K562 (cell line): ENCODE measurements at regions not wholly inside any gene's neighbourhood (a gene's known extent, or its start where the extent isn't known, plus 50 kb on each side); places are given as distances from the start of the nearest gene placed in this dataset.
"Not testable (repeated sequence)": the region's sequence is repeated elsewhere in the genome, so short reads cannot be mapped to it uniquely, and the experiment has no call there.

Experiments used
- ATAC-seq: fragments of 200-7000 bp; cut with Tn5 transposase; 3 replicates; pipeline ENCODE4 v1.9.1; 2020; ENCODE audit warnings: moderate library complexity
- BruUV-seq: library from RNA; stranded (reverse); fragments of 400-500 nt; replicated peaks from 2 replicates; lab custom pipeline; 2021; lab: Mats Ljungman, UMichigan
- CTCF ChIA-PET: fragments of 300-600 bp; formaldehyde crosslinking; extraction: SDS; loops from one replicate; lab custom pipeline; 2021; ENCODE audit warnings: low intra/inter-chr PET ratio; lab: Yijun Ruan, JAX
- POLR2A ChIA-PET: fragments of 300-600, 350-650 bp; sonication (Branson Sonifier 250); formaldehyde crosslinking; extraction: SDS; loops from one replicate; lab custom pipeline; 2021; ENCODE audit warnings: antibody characterized with exemption, inconsistent platforms; lab: Yijun Ruan, JAX
- DNase-seq, 4 experiments: peaks; one replicate each; pipeline versions ENCODE4 v3.0.0 to v3.0.0-alpha.2; 2011 to 2018; ENCODE audit warnings: low spot score in 3 of 4, mixed read lengths in 3 of 4; ENCODE audit errors: extremely low read depth in 1 of 4
- FAIRE-seq: peaks from 2 replicates; lab custom pipeline; 2011; peaks lifted over from hg19 to GRCh38; lab: Jason Lieb, UNC
- H2AFZ ChIP-seq: 2 replicates; pipeline ENCODE4 v1.6.0; 2011; ENCODE audit warnings: low read depth, low read length, control low read depth, inconsistent platforms
- H3K27ac ChIP-seq: fragments of 200-600 bp; 3 replicates; pipeline ENCODE4 v1.8.0; 2011; ENCODE audit warnings: low read depth, mild to moderate bottlenecking, control low read depth, inconsistent platforms, low read length, moderate library complexity, mixed read lengths; ENCODE audit errors: extremely low read depth
- H3K27me3 ChIP-seq, 2 experiments: fragments of 300-600 bp in 1 of 2; 2 replicates in 1 of 2; 3 replicates in 1 of 2; pipeline versions ENCODE4 v1.6.0 to v1.8.0; 2011; ENCODE audit warnings: inconsistent platforms in 2 of 2, low read length in 2 of 2, mild to moderate bottlenecking in 1 of 2, mixed read lengths in 1 of 2, moderate library complexity in 1 of 2; ENCODE audit not compliant: control insufficient read depth in 2 of 2, insufficient read depth in 2 of 2
- H3K36me3 ChIP-seq: fragments of 300-600 bp; 3 replicates; pipeline ENCODE4 v1.8.0; 2011; ENCODE audit warnings: mild to moderate bottlenecking, low read length, inconsistent platforms; ENCODE audit not compliant: control insufficient read depth, insufficient read depth
- H3K4me1 ChIP-seq, 2 experiments: fragments of 200-600 bp in 1 of 2; replicated peaks in 1 of 2; 2 replicates in 1 of 2; 3 replicates in 1 of 2; pipeline versions ENCODE4 v1.5.1 to v1.8.0; 2011; ENCODE audit warnings: inconsistent platforms in 2 of 2, low read length in 2 of 2, mild to moderate bottlenecking in 1 of 2, mixed read lengths in 1 of 2, moderate library complexity in 1 of 2; ENCODE audit not compliant: control insufficient read depth in 2 of 2, insufficient read depth in 2 of 2
- H3K4me2 ChIP-seq: 2 replicates; pipeline ENCODE4 v1.6.1; 2011; ENCODE audit warnings: low read length, control low read depth, inconsistent platforms, mixed read lengths; ENCODE audit not compliant: insufficient read depth
- H3K4me3 ChIP-seq: fragments of 200-600 bp; sonication (generic), shearing (Covaris generic); 2 replicates; pipeline ENCODE4 v1.5.1; 2016; ENCODE audit warnings: control low read depth, inconsistent platforms
- H3K79me2 ChIP-seq: fragments of 200-600 bp; 3 replicates; pipeline ENCODE4 v1.8.0; 2011; ENCODE audit warnings: low read length, inconsistent platforms; ENCODE audit not compliant: control insufficient read depth, insufficient read depth
- H3K9ac ChIP-seq, 2 experiments: 2 replicates each; pipeline versions ENCODE4 v1.6.0 to v1.6.1; 2011; ENCODE audit warnings: low read depth in 2 of 2, low read length in 2 of 2, control low read depth in 1 of 2, inconsistent platforms in 1 of 2, mild to moderate bottlenecking in 1 of 2, mixed read lengths in 1 of 2; ENCODE audit not compliant: insufficient read depth in 1 of 2
- H3K9me1 ChIP-seq: one replicate; pipeline ENCODE4 v1.6.0; 2011; ENCODE audit warnings: inconsistent platforms, mild to moderate bottlenecking, low read length, moderate library complexity; ENCODE audit not compliant: control insufficient read depth, insufficient read depth
- H3K9me3 ChIP-seq: replicated peaks from 2 replicates; pipeline ENCODE4 v1.5.1; 2011; ENCODE audit warnings: low read depth, low read length, inconsistent platforms; ENCODE audit not compliant: control insufficient read depth, insufficient read depth
- H4K20me1 ChIP-seq: replicated peaks from 2 replicates; pipeline ENCODE4 v1.6.1; 2011; ENCODE audit warnings: low read length, inconsistent platforms, mixed read lengths; ENCODE audit not compliant: control insufficient read depth, insufficient read depth
- CEBPG ChIP-seq, 3 experiments: fragments of 200-800 bp in 1 of 3; sonication (Bioruptor generic) in 1 of 3; sonication (generic) in 1 of 3; formaldehyde crosslinking in 1 of 3; IDR thresholded peaks in 2 of 3; conservative IDR thresholded peaks in 1 of 3; 2 replicates each; pipeline versions ENCODE4 v1.6.1 to v1.8.0; 2016 to 2022; ENCODE audit warnings: missing compliant biosample characterization in 2 of 3, missing genetic modification characterization in 2 of 3, mild to moderate bottlenecking in 1 of 3, missing genetic modification reagents in 1 of 3
- STAT6 ChIP-seq: sonication (generic); formaldehyde crosslinking; IDR thresholded peaks from 2 replicates; pipeline ENCODE4 v1.8.1; 2023; ENCODE audit warnings: mild to moderate bottlenecking, missing genetic modification reagents
- WGBS: fragments of 100-300 bp; shearing (Covaris generic); methylation state at CpG from one replicate; pipeline ENCODE4 v1.1.6; 2016; ENCODE audit warnings: low coverage, mixed read lengths; ENCODE audit not compliant: insufficient coverage; ENCODE audit errors: missing lambda C conversion rate; 5-methylcytosine and 5-hydroxymethylcytosine counted together
- in situ Hi-C: fragments of 300-500 bp; cut with MboI; formaldehyde crosslinking; loops from 4 replicates; pipeline ENCODE4 v1.15.0; 2018; ENCODE audit warnings: inconsistent platforms, mixed read lengths
- intact Hi-C: fragments of 100-400 bp; cut with micrococcal nuclease; formaldehyde crosslinking; loops from 2 replicates; pipeline ENCODE4 v1.14.2; 2022

GRCh38 chr5:125455041-125455440 is 708.6 kb upstream of the ZNF608 start:
- H3K9ac ChIP-seq: no peak overlapping the region
- H3K4me1 ChIP-seq: no peaks in the 10 kb centered on the region
- POLR2A ChIA-PET: no interaction called here
- intact Hi-C loops: no loop called here
- no peak for FAIRE-seq
- WGBS: 0% methylated on average over 1 of the region's 1 CpG
- H3K9me3 ChIP-seq: no peaks in the 10 kb centered on the region; the same call in 1 of the 2 replicates
- BruUV-seq: no TSS peak
- H3K27me3 ChIP-seq: no peaks in the 10 kb centered on the region
- no peak overlapping the region for H3K27ac ChIP-seq
- TF ChIP-seq STAT6 (CRISPR knock-in tag): no peak
- TF ChIP-seq CEBPG (CRISPR knock-in tag; IDR thresholded peaks at IDR 0.05): no peak
- 0 out of 4 replicates have a peak, but pooled peaks of 1 of the 2 experiments have one; percentile 19 for TF ChIP-seq CEBPG (tag; conservative IDR thresholded peaks at IDR 0.05 in 1 of 2, IDR thresholded peaks at IDR 0.05 in 1 of 2)
- in situ Hi-C loops: no loop called here
- no peak overlapping the region for H3K4me2 ChIP-seq
- DNase-seq: no peak
- H3K36me3 ChIP-seq: no peaks in the 10 kb centered on the region
- H3K4me3 ChIP-seq: no peak overlapping the region
- H4K20me1 ChIP-seq: no peaks in the 10 kb centered on the region
- no peak overlapping the region for H2AFZ ChIP-seq
- no peak for ATAC-seq
- H3K79me2 ChIP-seq: no peaks in the 10 kb centered on the region
- H3K9me1 ChIP-seq: no peaks in the 10 kb centered on the region
- CTCF ChIA-PET: no interaction called here

- in situ Hi-C loops, FAIRE-seq: not testable (repeated sequence)
Measured at GRCh38 chr5:125456005-125456404, 709.6 kb upstream of the ZNF608 start.

More at GRCh38 chr5:125456005-125456404, 709.6 kb upstream of the ZNF608 start:
- H3K27ac ChIP-seq, H4K20me1 ChIP-seq, CTCF ChIA-PET, ATAC-seq, H3K79me2 ChIP-seq, BruUV-seq, intact Hi-C loops, H3K4me2 ChIP-seq, H3K9me1 ChIP-seq, POLR2A ChIA-PET, H3K36me3 ChIP-seq, H3K4me1 ChIP-seq, H3K27me3 ChIP-seq, H2AFZ ChIP-seq, H3K4me3 ChIP-seq, DNase-seq, H3K9me3 ChIP-seq, H3K9ac ChIP-seq: not testable (repeated sequence)
- WGBS: 0% methylated on average over 4 of the region's 4 CpGs
